Vagina (tissue), 2 donors: ENCODE measurements at regions not wholly inside any gene's neighbourhood (a gene's known extent, or its start where the extent isn't known, plus 50 kb on each side); places are given as distances from the start of the nearest gene placed in this dataset.

Experiments used
- DNase-seq, 2 donors: peaks; one replicate each; pipeline ENCODE4 v3.0.0-alpha.2; 2017; ENCODE audit errors: extremely low spot score in 2 of 2
- H3K27ac ChIP-seq: fragments of 200-600 bp; sonication (generic); one replicate; pipeline ENCODE4 v1.5.1; 2019
- H3K27me3 ChIP-seq: fragments of 200-600 bp; sonication (generic); one replicate; pipeline ENCODE4 v1.5.1; 2019
- H3K36me3 ChIP-seq, 2 donors: fragments of 200-600 bp; sonication (generic); one replicate each; pipeline ENCODE4 v1.5.1; 2017 to 2019
- H3K4me1 ChIP-seq: fragments of 200-600 bp; sonication (generic); one replicate; pipeline ENCODE4 v1.5.1; 2019
- H3K4me3 ChIP-seq, 2 donors: fragments of 200-600 bp; sonication (generic); 1 replicate in 1 of 2; 2 replicates in 1 of 2; pipeline ENCODE4 v1.5.1; 2016 to 2019
- H3K9me3 ChIP-seq: fragments of 200-600 bp; sonication (generic); one replicate; pipeline ENCODE4 v1.5.1; 2019
- POLR2A ChIP-seq, 2 donors: fragments of 450-650 bp; IDR thresholded peaks; one replicate each; pipeline ENCODE4 v1.6.1; 2017; ENCODE audit warnings: antibody characterized with exemption in 2 of 2, mild to moderate bottlenecking in 2 of 2, moderate library complexity in 2 of 2
- POLR2AphosphoS5 ChIP-seq, 2 donors: sonication (generic); formaldehyde crosslinking; IDR thresholded peaks; one replicate each; pipeline ENCODE4 v1.9.0; 2017; ENCODE audit warnings: antibody characterized with exemption in 2 of 2, mild to moderate bottlenecking in 2 of 2, low read depth in 1 of 2; ENCODE audit not compliant: insufficient read depth in 1 of 2
- intact Hi-C: fragments of 100-400 bp; cut with DNase I; formaldehyde crosslinking; loops from one replicate; pipeline ENCODE4 v1.15.1; 2023
- TF ChIP-seq, protein P1 (sequence below), 3 experiments: fragments of 450-650 bp in 2 of 3; fragments of 200-600 bp in 1 of 3; sonication (generic) in 1 of 3; IDR thresholded peaks; one replicate each; pipeline ENCODE4 v1.5.1; 2017 to 2019; ENCODE audit warnings: antibody characterized with exemption in 3 of 3, mild to moderate bottlenecking in 2 of 3, moderate library complexity in 2 of 3

DNA sequence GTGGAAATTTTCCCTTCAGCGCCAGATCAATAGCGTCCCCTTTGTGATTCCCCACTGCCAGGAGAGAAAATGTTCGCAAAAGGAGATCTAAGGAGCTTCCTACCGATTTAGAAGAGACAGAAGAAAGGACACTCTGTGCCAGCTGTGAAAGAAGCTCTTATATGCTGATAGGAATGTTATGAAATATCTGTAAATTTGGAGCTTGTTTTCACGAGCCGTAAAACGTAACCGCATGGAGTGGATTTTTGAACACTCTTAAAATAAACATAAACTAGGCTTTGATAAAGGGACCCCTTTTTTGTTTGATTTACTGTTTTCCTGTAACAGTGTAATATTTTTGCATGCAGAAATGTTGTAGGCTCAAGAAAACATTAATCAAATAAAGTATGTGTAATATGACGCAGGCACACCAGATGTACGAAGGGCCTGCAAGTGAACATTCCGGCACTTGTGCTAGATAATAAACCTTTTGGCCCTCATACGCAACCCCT is 346.8 kb downstream of the ETNK1 start:
- Histone ChIP-seq H3K36me3 (no peaks in the 10 kb centered on the region), H3K9me3 (no peaks in the 10 kb centered on the region), H3K27me3 (no peaks in the 10 kb centered on the region), H3K4me1 (no peaks in the 10 kb centered on the region), H3K4me3 (no peak overlapping the region), H3K27ac (no peak overlapping the region)
- DNase-seq, result no peak
- TF ChIP-seq POLR2AphosphoS5 (IDR thresholded peaks at IDR 0.05; ENCODE audit: insufficient read depth in 1 of 2, low read depth in 1 of 2), result no peak
- TF ChIP-seq POLR2A (IDR thresholded peaks at IDR 0.05), result no peak
- TF ChIP-seq, protein P1, sequence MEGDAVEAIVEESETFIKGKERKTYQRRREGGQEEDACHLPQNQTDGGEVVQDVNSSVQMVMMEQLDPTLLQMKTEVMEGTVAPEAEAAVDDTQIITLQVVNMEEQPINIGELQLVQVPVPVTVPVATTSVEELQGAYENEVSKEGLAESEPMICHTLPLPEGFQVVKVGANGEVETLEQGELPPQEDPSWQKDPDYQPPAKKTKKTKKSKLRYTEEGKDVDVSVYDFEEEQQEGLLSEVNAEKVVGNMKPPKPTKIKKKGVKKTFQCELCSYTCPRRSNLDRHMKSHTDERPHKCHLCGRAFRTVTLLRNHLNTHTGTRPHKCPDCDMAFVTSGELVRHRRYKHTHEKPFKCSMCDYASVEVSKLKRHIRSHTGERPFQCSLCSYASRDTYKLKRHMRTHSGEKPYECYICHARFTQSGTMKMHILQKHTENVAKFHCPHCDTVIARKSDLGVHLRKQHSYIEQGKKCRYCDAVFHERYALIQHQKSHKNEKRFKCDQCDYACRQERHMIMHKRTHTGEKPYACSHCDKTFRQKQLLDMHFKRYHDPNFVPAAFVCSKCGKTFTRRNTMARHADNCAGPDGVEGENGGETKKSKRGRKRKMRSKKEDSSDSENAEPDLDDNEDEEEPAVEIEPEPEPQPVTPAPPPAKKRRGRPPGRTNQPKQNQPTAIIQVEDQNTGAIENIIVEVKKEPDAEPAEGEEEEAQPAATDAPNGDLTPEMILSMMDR (IDR thresholded peaks at IDR 0.05), result no peak
- intact Hi-C loops, result no loop called here

DNA sequence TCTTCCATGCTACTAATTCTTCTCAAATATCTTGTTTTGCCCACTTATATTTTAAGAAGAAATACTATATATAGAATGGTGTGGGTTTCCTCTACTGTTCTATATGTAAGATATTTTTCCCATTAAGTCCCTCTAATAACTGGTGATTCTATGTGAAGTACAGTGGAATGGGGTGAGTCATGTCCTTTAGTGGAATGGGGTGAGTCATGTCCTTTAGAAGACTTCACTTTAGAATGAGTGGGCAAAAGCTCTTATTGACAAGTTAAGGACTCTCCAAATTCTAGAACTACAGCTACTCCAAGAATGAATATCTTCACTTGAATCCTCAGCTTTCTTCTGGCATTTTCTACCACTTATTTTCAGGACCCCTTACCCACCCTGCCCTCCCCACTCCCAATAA is 349.9 kb downstream of the ETNK1 start:
- intact Hi-C loops, result no loop called here
- H3K36me3 ChIP-seq, result no peaks in the 10 kb centered on the region
- H3K27ac ChIP-seq, result no peak overlapping the region
- DNase-seq, result no peak
- no peak overlapping the region for H3K4me3 ChIP-seq
- TF ChIP-seq POLR2AphosphoS5 (IDR thresholded peaks at IDR 0.05; ENCODE audit: insufficient read depth in 1 of 2, low read depth in 1 of 2) (no peak), POLR2A (IDR thresholded peaks at IDR 0.05) (no peak)
- TF ChIP-seq, protein P1 (IDR thresholded peaks at IDR 0.05), result no peak
- H3K4me1 ChIP-seq, result no peaks in the 10 kb centered on the region
- no peaks in the 10 kb centered on the region for H3K27me3 ChIP-seq
- no peaks in the 10 kb centered on the region for H3K9me3 ChIP-seq

DNA sequence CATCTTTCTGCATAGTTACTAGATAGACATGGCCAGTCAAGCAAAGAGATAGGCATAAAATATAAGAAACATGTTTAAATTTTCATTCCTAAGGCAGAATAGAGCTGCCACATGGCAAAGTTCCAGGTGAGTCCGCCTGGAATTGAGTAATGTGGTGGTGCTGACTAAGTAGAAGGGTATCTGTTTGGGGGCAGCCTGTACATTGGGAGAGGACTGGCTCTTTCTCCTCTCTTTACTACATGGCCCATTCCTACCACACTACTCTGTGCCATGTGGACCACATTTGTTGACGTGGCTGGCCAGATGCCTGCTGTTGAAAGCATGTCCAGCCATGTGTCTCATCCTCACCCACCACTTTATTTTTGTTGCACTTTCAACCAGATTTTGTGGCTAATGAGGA is 354.0 kb downstream of the ETNK1 start:
- H3K27me3 ChIP-seq, result no peaks in the 10 kb centered on the region
- H3K36me3 ChIP-seq, result no peaks in the 10 kb centered on the region
- intact Hi-C loops, result no loop called here
- H3K27ac ChIP-seq, result no peak overlapping the region
- TF ChIP-seq POLR2A (IDR thresholded peaks at IDR 0.05), result no peak
- TF ChIP-seq, protein P1 (IDR thresholded peaks at IDR 0.05), result no peak
- TF ChIP-seq POLR2AphosphoS5 (IDR thresholded peaks at IDR 0.05; ENCODE audit: insufficient read depth in 1 of 2, low read depth in 1 of 2), result no peak
- H3K4me1 ChIP-seq, result no peaks in the 10 kb centered on the region
- no peak overlapping the region for H3K4me3 ChIP-seq
- H3K9me3 ChIP-seq, result no peaks in the 10 kb centered on the region
- no peak for DNase-seq

DNA sequence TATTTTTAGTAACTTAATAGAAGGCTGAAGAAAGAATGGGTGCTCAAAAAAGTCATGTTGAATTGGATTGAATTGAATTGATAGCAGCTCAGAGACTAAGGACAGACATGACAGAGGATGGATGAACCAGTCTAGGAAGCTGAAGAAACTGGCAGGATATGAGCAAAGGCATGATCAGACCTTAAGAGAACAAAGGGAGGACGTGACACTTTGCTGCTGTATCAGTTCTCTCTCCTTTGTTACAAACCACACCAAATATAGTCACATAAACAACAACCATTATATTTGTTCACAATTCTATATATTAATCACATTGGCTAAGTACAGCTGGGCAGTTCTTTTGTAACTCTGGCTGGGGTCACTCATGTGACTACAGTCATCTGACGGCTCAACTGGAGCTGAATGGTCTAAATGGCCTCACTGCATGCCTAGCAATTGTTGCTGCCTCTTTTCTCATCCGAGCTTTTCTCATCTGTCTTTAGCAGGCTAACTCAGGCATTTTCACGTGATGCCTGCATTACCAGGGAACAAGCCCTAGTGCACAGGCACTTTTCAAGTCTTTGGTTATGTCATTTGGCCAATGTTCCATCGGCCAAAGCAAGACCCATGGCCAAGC is 355.0 kb downstream of the ETNK1 start:
- no peak overlapping the region for H3K4me3 ChIP-seq
- no peak for DNase-seq
- no peaks in the 10 kb centered on the region for H3K9me3 ChIP-seq
- H3K27ac ChIP-seq, result no peak overlapping the region
- TF ChIP-seq, protein P1 (IDR thresholded peaks at IDR 0.05), result no peak
- intact Hi-C loops, result no loop called here
- H3K36me3 ChIP-seq, result no peaks in the 10 kb centered on the region
- H3K27me3 ChIP-seq, result no peaks in the 10 kb centered on the region
- no peaks in the 10 kb centered on the region for H3K4me1 ChIP-seq

DNA sequence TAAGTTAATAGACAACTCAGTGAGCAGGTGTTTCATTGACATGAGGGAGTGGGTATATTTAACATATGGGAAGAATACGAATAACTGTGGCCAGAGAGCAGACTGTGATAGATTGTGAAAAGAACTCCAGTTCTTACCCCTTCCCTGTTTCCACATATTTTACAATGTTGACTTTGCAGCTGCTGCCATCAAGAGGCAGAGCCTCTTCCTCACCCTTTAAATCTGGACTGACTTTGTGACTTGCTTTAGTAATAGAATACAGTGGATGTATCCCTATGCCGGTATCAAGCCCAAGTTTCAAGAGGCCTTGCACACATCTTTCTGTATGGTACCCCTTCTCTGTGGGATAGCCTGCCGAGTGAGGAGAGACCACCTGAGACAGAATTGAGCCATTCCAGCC is 356.7 kb downstream of the ETNK1 start:
- no peaks in the 10 kb centered on the region for H3K36me3 ChIP-seq
- intact Hi-C loops, result no loop called here
- TF ChIP-seq POLR2AphosphoS5 (IDR thresholded peaks at IDR 0.05; ENCODE audit: insufficient read depth in 1 of 2, low read depth in 1 of 2) (no peak), POLR2A (IDR thresholded peaks at IDR 0.05) (no peak)
- TF ChIP-seq, protein P1 (IDR thresholded peaks at IDR 0.05), result no peak

More for the DNA sequence above, 356.7 kb downstream of the ETNK1 start:
- no peaks in the 10 kb centered on the region for H3K4me1 ChIP-seq
- H3K27ac ChIP-seq, result no peak overlapping the region
- H3K4me3 ChIP-seq, result no peak overlapping the region
- H3K27me3 ChIP-seq, result no peaks in the 10 kb centered on the region
- H3K9me3 ChIP-seq, result no peaks in the 10 kb centered on the region
- no peak for DNase-seq
